Neural progenitor cell (in vitro differentiated cells): ENCODE measurements at regions not wholly inside any gene's neighbourhood (a gene's known extent, or its start where the extent isn't known, plus 50 kb on each side); places are given as distances from the start of the nearest gene placed in this dataset.
"Not testable (repeated sequence)": the region's sequence is repeated elsewhere in the genome, so short reads cannot be mapped to it uniquely, and the experiment has no call there.

ENCODE experiments used
- EZH2 ChIP-seq: fragments of 200-600 bp; sonication (generic); IDR thresholded peaks from 2 replicates; pipeline ENCODE4 v1.6.1; 2017; ENCODE audit warnings: antibody characterized with exemption, mild to moderate bottlenecking, moderate library complexity
- TF ChIP-seq, protein P1 (sequence below): fragments of 200-600 bp; sonication (generic); IDR thresholded peaks from 2 replicates; pipeline ENCODE4 v1.5.1; 2017; ENCODE audit warnings: antibody characterized with exemption, mild to moderate bottlenecking

DNA sequence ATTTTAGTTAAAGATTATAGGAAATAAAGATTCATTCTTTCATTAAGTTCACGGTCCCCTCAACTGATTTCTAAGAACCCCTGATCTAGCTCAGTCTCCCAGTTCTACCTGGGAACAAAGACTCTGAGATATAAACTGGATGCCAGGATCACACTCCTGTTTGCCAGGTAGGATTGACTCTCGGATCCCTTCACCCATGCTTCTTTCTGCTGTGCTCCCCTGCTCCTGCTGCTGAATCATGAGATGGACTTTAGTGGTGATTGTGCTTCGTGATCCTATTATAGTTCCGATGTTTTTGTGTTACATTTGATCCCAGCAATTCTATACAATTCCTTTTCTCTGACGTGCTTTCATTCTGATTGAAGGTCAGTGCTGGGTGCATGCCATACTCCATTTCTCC, 733.1 kb upstream of the TPTE start:
- TF ChIP-seq, protein P1, sequence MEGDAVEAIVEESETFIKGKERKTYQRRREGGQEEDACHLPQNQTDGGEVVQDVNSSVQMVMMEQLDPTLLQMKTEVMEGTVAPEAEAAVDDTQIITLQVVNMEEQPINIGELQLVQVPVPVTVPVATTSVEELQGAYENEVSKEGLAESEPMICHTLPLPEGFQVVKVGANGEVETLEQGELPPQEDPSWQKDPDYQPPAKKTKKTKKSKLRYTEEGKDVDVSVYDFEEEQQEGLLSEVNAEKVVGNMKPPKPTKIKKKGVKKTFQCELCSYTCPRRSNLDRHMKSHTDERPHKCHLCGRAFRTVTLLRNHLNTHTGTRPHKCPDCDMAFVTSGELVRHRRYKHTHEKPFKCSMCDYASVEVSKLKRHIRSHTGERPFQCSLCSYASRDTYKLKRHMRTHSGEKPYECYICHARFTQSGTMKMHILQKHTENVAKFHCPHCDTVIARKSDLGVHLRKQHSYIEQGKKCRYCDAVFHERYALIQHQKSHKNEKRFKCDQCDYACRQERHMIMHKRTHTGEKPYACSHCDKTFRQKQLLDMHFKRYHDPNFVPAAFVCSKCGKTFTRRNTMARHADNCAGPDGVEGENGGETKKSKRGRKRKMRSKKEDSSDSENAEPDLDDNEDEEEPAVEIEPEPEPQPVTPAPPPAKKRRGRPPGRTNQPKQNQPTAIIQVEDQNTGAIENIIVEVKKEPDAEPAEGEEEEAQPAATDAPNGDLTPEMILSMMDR = not testable (repeated sequence)
- TF ChIP-seq EZH2 = not testable (repeated sequence)
